ENCODE measurements at regions not wholly inside any gene's neighbourhood (a gene's known extent, or its start where the extent isn't known, plus 50 kb on each side); places are given as distances from the start of the nearest gene placed in this dataset.

- TF ChIP-seq CTCF (IDR thresholded peaks at IDR 0.05) (peak in 1 of 5 experiments; percentile 10), POLR2AphosphoS5 (IDR thresholded peaks at IDR 0.05) (no peak)
Observed at GRCh38 chr6:105608711-105609374, 206.0 kb upstream of the PREP start.

Data from transverse colon (tissue), 4 donors.